ENCODE measurements at regions not wholly inside any gene's neighbourhood (a gene's known extent, or its start where the extent isn't known, plus 50 kb on each side); places are given as distances from the start of the nearest gene placed in this dataset.

DNA sequence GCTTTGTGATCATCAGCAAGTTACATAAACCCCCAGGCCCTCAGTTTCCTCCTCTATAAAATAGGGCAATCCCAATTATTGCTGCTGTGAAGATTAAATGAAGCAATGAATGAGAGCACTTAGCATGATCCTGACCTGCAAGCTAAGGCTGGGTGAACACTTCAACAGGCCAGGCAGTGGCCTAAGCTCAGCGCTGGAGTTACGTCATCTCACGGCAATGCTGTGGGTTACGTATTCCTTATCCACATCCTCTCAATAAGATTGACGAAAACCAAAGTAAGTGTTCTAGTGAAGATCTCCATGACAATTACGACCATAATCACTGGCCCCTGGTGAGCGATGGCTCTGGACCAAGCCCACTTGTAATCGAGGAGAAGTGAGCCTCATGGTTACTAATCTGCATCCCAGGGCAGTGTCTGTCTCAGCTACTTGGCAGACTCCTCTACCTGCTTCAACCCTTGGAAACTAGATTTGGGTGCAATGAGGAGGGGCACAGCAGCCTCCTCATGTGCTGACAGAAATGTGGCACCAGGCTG, 274.1 kb upstream of the ARID1B start:
- Histone ChIP-seq H2AFZ (ENCODE audit: low read length) (no peak overlapping the region), H3K27ac (ENCODE audit: low read length) (no peak overlapping the region)
- DNase-seq: no peak

DNA sequence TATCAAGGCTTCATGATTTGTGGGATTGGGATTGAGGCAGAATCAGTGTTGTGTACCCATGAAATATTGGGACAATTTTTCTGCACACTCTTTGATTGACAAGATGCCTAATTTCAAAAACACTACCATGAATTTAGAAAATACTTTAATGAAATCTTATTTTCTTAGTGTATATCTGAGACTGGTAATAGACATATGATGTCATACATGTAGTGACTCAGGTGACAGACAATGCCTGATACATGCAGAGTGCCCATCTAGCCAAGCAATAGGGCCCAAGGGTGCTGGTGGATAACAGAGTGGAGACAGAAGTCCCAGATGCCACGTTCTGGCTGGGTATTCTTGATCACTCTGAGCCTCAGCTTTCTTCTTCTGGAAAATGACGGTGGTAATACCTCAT, 279.6 kb upstream of the ARID1B start:
- Histone ChIP-seq H3K9me3 (replicated peaks; ENCODE audit: insufficient read depth, low read length) (no peaks in the 10 kb centered on the region), H3K9ac (ENCODE audit: low read length) (no peak overlapping the region), H3K27ac (ENCODE audit: low read length) (no peak overlapping the region), H4K20me1 (ENCODE audit: insufficient read depth, low read length) (no peaks in the 10 kb centered on the region), H2AFZ (ENCODE audit: low read length) (no peak overlapping the region), H3K9me2 (replicated peaks; ENCODE audit: insufficient read depth, low read length) (no peaks in the 10 kb centered on the region), H3K27me3 (replicated peaks; ENCODE audit: insufficient read depth, low read length) (no peaks in the 10 kb centered on the region), H3K4me2 (ENCODE audit: low read depth, low read length) (no peak overlapping the region), H3K4me3 (ENCODE audit: low read length) (no peak overlapping the region), H3K4me1 (ENCODE audit: low read length) (no peaks in the 10 kb centered on the region), H3F3A (ENCODE audit: insufficient read depth, low read length) (no peaks in the 10 kb centered on the region), H3K79me2 (ENCODE audit: low read length) (no peaks in the 10 kb centered on the region), H3K36me3 (replicated peaks; ENCODE audit: insufficient read depth, low read length) (no peaks in the 10 kb centered on the region)
- TF ChIP-seq EZH2 (optimal IDR thresholded peaks at IDR 0.05; ENCODE audit: low read depth, low read length): no peak
- DNase-seq: no peak

More for the DNA sequence above, 274.1 kb upstream of the ARID1B start:
- no peak overlapping the region for H3K9ac ChIP-seq (ENCODE audit: low read length)
- H3K79me2 ChIP-seq (ENCODE audit: low read length): no peaks in the 10 kb centered on the region
- H3K27me3 ChIP-seq (replicated peaks; ENCODE audit: insufficient read depth, low read length): no peaks in the 10 kb centered on the region
- no peaks in the 10 kb centered on the region for H3K9me3 ChIP-seq (replicated peaks; ENCODE audit: insufficient read depth, low read length)
- no peak overlapping the region for H3K4me3 ChIP-seq (ENCODE audit: low read length)
- no peaks in the 10 kb centered on the region for H3K4me1 ChIP-seq (ENCODE audit: low read length)
- H3F3A ChIP-seq (ENCODE audit: insufficient read depth, low read length): no peaks in the 10 kb centered on the region
- TF ChIP-seq EZH2phosphoT487 (IDR thresholded peaks at IDR 0.05; ENCODE audit: low read length) (no peak), CTCF (IDR thresholded peaks at IDR 0.05; ENCODE audit: low read length) (no peak), EZH2 (optimal IDR thresholded peaks at IDR 0.05; ENCODE audit: low read depth, low read length) (no peak)
- no peaks in the 10 kb centered on the region for H3K36me3 ChIP-seq (replicated peaks; ENCODE audit: insufficient read depth, low read length)
- no peaks in the 10 kb centered on the region for H4K20me1 ChIP-seq (ENCODE audit: insufficient read depth, low read length)
- H3K9me2 ChIP-seq (replicated peaks; ENCODE audit: insufficient read depth, low read length): no peaks in the 10 kb centered on the region
- no peak overlapping the region for H3K4me2 ChIP-seq (ENCODE audit: low read depth, low read length)

DNA sequence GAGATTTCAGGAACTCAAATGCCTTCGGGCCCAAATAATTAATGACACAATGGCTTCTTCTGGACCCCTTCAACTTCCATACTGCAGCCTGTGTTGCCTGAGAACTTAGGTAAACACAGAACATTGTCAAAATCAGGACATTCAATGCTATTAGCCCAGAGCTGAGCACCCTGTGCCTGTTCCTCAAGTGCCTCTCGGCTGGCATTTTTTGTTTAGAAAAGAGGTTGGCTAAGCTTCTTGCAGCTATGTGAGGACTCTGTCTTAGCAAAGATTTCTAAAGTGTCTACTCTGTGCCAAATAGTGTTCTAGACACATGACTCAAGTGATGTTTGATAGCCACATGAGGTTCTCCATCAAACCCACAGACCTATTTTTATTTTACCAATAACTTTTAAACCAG, 289.3 kb upstream of the ARID1B start:
- H3K27me3 ChIP-seq (replicated peaks; ENCODE audit: insufficient read depth, low read length): no peaks in the 10 kb centered on the region
- H2AFZ ChIP-seq (ENCODE audit: low read length): no peak overlapping the region
- no peak overlapping the region for H3K4me3 ChIP-seq (ENCODE audit: low read length)
- DNase-seq: no peak
- H3K9me2 ChIP-seq (replicated peaks; ENCODE audit: insufficient read depth, low read length): no peaks in the 10 kb centered on the region
- H3K36me3 ChIP-seq (replicated peaks; ENCODE audit: insufficient read depth, low read length): no peaks in the 10 kb centered on the region
- no peak overlapping the region for H3K4me2 ChIP-seq (ENCODE audit: low read depth, low read length)
- TF ChIP-seq EZH2phosphoT487 (IDR thresholded peaks at IDR 0.05; ENCODE audit: low read length) (no peak), EZH2 (optimal IDR thresholded peaks at IDR 0.05; ENCODE audit: low read depth, low read length) (no peak), CTCF (IDR thresholded peaks at IDR 0.05; ENCODE audit: low read length) (no peak)
- no peaks in the 10 kb centered on the region for H4K20me1 ChIP-seq (ENCODE audit: insufficient read depth, low read length)
- H3K79me2 ChIP-seq (ENCODE audit: low read length): no peaks in the 10 kb centered on the region
- H3F3A ChIP-seq (ENCODE audit: insufficient read depth, low read length): no peaks in the 10 kb centered on the region
- no peaks in the 10 kb centered on the region for H3K4me1 ChIP-seq (ENCODE audit: low read length)
- no peaks in the 10 kb centered on the region for H3K9me3 ChIP-seq (replicated peaks; ENCODE audit: insufficient read depth, low read length)
- no peak overlapping the region for H3K27ac ChIP-seq (ENCODE audit: low read length)
- H3K9ac ChIP-seq (ENCODE audit: low read length): no peak overlapping the region

DNA sequence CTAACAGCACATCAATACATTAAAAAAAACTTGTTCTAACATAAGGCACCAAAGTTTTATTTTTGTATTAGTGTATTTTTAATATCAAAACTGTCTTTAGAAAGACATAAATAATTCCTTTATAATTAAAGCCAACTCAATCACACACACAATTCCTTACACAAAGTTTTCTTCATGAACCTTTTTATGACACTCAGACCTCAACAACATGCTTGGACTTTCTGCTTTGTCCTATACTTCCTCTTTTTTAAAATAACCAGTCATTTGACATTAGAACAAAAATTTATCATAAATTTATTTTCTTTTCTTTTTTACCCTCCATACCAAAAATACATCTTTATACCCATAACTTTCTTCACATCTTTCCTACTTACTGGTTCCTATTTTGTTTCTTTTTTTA, 292.0 kb upstream of the ARID1B start:
- H2AFZ ChIP-seq (ENCODE audit: low read length): no peak overlapping the region
- H4K20me1 ChIP-seq (ENCODE audit: insufficient read depth, low read length): no peaks in the 10 kb centered on the region
- no peaks in the 10 kb centered on the region for H3K27me3 ChIP-seq (replicated peaks; ENCODE audit: insufficient read depth, low read length)
- no peaks in the 10 kb centered on the region for H3F3A ChIP-seq (ENCODE audit: insufficient read depth, low read length)
- no peak overlapping the region for H3K4me3 ChIP-seq (ENCODE audit: low read length)
- no peaks in the 10 kb centered on the region for H3K9me3 ChIP-seq (replicated peaks; ENCODE audit: insufficient read depth, low read length)
- H3K27ac ChIP-seq (ENCODE audit: low read length): no peak overlapping the region
- no peaks in the 10 kb centered on the region for H3K79me2 ChIP-seq (ENCODE audit: low read length)
- no peak overlapping the region for H3K9ac ChIP-seq (ENCODE audit: low read length)
- TF ChIP-seq EZH2phosphoT487 (IDR thresholded peaks at IDR 0.05; ENCODE audit: low read length): no peak
- DNase-seq: no peak
- H3K36me3 ChIP-seq (replicated peaks; ENCODE audit: insufficient read depth, low read length): no peaks in the 10 kb centered on the region
- no peaks in the 10 kb centered on the region for H3K4me1 ChIP-seq (ENCODE audit: low read length)
- no peak overlapping the region for H3K4me2 ChIP-seq (ENCODE audit: low read depth, low read length)
- no peaks in the 10 kb centered on the region for H3K9me2 ChIP-seq (replicated peaks; ENCODE audit: insufficient read depth, low read length)
